Vagina (tissue), 2 donors: ENCODE measurements at regions not wholly inside any gene's neighbourhood (a gene's known extent, or its start where the extent isn't known, plus 50 kb on each side); places are given as distances from the start of the nearest gene placed in this dataset.

ENCODE experiments used
- POLR2A ChIP-seq, 2 donors: fragments of 450-650 bp; IDR thresholded peaks; one replicate each; pipeline ENCODE4 v1.6.1; 2017; ENCODE audit warnings: antibody characterized with exemption in 2 of 2, mild to moderate bottlenecking in 2 of 2, moderate library complexity in 2 of 2
- POLR2AphosphoS5 ChIP-seq, 2 donors: sonication (generic); formaldehyde crosslinking; IDR thresholded peaks; one replicate each; pipeline ENCODE4 v1.9.0; 2017; ENCODE audit warnings: antibody characterized with exemption in 2 of 2, mild to moderate bottlenecking in 2 of 2, low read depth in 1 of 2; ENCODE audit not compliant: insufficient read depth in 1 of 2
- TF ChIP-seq, protein P1 (sequence below), 3 experiments: fragments of 450-650 bp in 2 of 3; fragments of 200-600 bp in 1 of 3; sonication (generic) in 1 of 3; IDR thresholded peaks; one replicate each; pipeline ENCODE4 v1.5.1; 2017 to 2019; ENCODE audit warnings: antibody characterized with exemption in 3 of 3, mild to moderate bottlenecking in 2 of 3, moderate library complexity in 2 of 3

DNA sequence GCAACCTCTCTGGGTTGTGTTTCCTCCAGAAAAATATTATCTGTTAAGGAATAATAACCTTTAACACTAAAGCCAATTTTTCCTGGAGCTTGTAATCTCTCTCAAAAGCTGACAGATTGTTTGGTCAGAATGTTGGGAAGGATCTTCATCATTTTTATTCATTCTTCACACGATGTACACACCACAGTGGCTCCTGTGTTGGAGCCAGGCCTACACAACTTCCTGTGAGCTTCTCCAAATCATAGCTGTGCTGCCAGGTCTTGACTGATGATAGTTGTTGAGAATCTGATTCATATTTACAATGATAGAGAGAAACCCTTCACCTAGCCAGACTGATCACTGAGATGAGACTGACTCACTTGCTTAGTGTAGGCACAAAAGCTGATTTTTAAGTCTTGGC is 151.0 kb upstream of the ROBO2 start:
- TF ChIP-seq, protein P1, sequence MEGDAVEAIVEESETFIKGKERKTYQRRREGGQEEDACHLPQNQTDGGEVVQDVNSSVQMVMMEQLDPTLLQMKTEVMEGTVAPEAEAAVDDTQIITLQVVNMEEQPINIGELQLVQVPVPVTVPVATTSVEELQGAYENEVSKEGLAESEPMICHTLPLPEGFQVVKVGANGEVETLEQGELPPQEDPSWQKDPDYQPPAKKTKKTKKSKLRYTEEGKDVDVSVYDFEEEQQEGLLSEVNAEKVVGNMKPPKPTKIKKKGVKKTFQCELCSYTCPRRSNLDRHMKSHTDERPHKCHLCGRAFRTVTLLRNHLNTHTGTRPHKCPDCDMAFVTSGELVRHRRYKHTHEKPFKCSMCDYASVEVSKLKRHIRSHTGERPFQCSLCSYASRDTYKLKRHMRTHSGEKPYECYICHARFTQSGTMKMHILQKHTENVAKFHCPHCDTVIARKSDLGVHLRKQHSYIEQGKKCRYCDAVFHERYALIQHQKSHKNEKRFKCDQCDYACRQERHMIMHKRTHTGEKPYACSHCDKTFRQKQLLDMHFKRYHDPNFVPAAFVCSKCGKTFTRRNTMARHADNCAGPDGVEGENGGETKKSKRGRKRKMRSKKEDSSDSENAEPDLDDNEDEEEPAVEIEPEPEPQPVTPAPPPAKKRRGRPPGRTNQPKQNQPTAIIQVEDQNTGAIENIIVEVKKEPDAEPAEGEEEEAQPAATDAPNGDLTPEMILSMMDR (IDR thresholded peaks at IDR 0.05), result no peak
- TF ChIP-seq POLR2AphosphoS5 (IDR thresholded peaks at IDR 0.05; ENCODE audit: insufficient read depth in 1 of 2, low read depth in 1 of 2) (no peak), POLR2A (IDR thresholded peaks at IDR 0.05) (no peak)
